ENCODE measurements at regions not wholly inside any gene's neighbourhood (a gene's known extent, or its start where the extent isn't known, plus 50 kb on each side); places are given as distances from the start of the nearest gene placed in this dataset.

GRCh38 chr5:14959399-14960119 lies 88.0 kb upstream of the ANKH start:
- peaks cover 0 to 7% of the 10 kb centered on the region in 2 experiments; a peak in 2 of 4 replicates for H3K4me1 ChIP-seq (ENCODE audit: control insufficient read depth in 1 of 2, insufficient read depth in 2 of 2, low read depth in 1 of 2, low read length in 1 of 2)
- TF ChIP-seq RXRA (IDR thresholded peaks at IDR 0.05; ENCODE audit: borderline replicate concordance, low read depth) (no peak), RAD21 (IDR thresholded peaks at IDR 0.05; ENCODE audit: low read length) (no peak), ELF1 (IDR thresholded peaks at IDR 0.05) (no peak), FOXM1 (IDR thresholded peaks at IDR 0.05; ENCODE audit: low read depth) (no peak), CHD2 (IDR thresholded peaks at IDR 0.05; ENCODE audit: low read length, partially characterized antibody) (no peak), NRF1 (IDR thresholded peaks at IDR 0.05; ENCODE audit: low read depth, low read length) (no peak), TCF12 (IDR thresholded peaks at IDR 0.05) (no peak), SMC3 (IDR thresholded peaks at IDR 0.05; ENCODE audit: low read depth, low read length) (no peak), MEF2A (IDR thresholded peaks at IDR 0.05; ENCODE audit: borderline replicate concordance, low read depth) (no peak), MXI1 (IDR thresholded peaks at IDR 0.05; ENCODE audit: low read depth, low read length) (no peak), TEAD4 (IDR thresholded peaks at IDR 0.05; ENCODE audit: borderline replicate concordance, insufficient read depth) (no peak), MAX (IDR thresholded peaks at IDR 0.05; ENCODE audit: low read depth) (no peak), REST (IDR thresholded peaks at IDR 0.05; ENCODE audit: low read depth, low read length) (no peak)
- H3F3A ChIP-seq (replicated peaks; ENCODE audit: insufficient read depth) = no peaks in the 10 kb centered on the region
- no peaks in the 10 kb centered on the region for H4K20me1 ChIP-seq (ENCODE audit: insufficient read depth)
- H3K27ac ChIP-seq (ENCODE audit: low read depth in 2 of 2, low read length in 1 of 2) = no peak overlapping the region
- ChIA-PET POLR2A (no interaction called here), CTCF (no interaction called here)
- DNase-seq = no peak
- H3K9me3 ChIP-seq = no peaks in the 10 kb centered on the region
- H2AFZ ChIP-seq (ENCODE audit: low read depth) = no peak overlapping the region
- no peaks in the 10 kb centered on the region; the same call in 1 of the 2 replicates for H3K27me3 ChIP-seq (ENCODE audit: insufficient read depth)
- no peaks in the 10 kb centered on the region for H3K36me3 ChIP-seq (replicated peaks in 1 of 2; ENCODE audit: control insufficient read depth in 1 of 2, insufficient read depth in 2 of 2, low read length in 1 of 2)
- no peaks in the 10 kb centered on the region for H3K79me2 ChIP-seq (ENCODE audit: insufficient read depth)
- H3K4me2 ChIP-seq = no peak overlapping the region
- no peak overlapping the region for H3K4me3 ChIP-seq (ENCODE audit: low read depth in 2 of 2, low read length in 1 of 2)
- no peak overlapping the region for H3K9ac ChIP-seq
- H3K9me2 ChIP-seq = no peaks in the 10 kb centered on the region
- WGBS (ENCODE audit: low lambda C conversion rate) = 66% methylated on average over 12 of the region's 12 CpGs

- no peak overlapping the region for H3K9ac ChIP-seq
- no peaks in the 10 kb centered on the region for H3K9me2 ChIP-seq
- ChIA-PET CTCF (interaction anchor here (2.2 kb wide), 1 partner anchor 10 kb away, joined by 6 read pairs; no protein-coding TSS in a partner anchor), POLR2A (no interaction called here)
- no peaks in the 10 kb centered on the region for H4K20me1 ChIP-seq (ENCODE audit: insufficient read depth)
- peaks cover 0 to 14% of the 10 kb centered on the region in 2 experiments; a peak in 2 of 4 replicates for H3K4me1 ChIP-seq (ENCODE audit: control insufficient read depth in 1 of 2, insufficient read depth in 2 of 2, low read depth in 1 of 2, low read length in 1 of 2)
- no peak overlapping the region for H3K4me3 ChIP-seq (ENCODE audit: low read depth in 2 of 2, low read length in 1 of 2)
- no peaks in the 10 kb centered on the region for H3K36me3 ChIP-seq (replicated peaks in 1 of 2; ENCODE audit: control insufficient read depth in 1 of 2, insufficient read depth in 2 of 2, low read length in 1 of 2)
- H3K79me2 ChIP-seq (ENCODE audit: insufficient read depth) = no peaks in the 10 kb centered on the region
- H3K4me2 ChIP-seq = no peak overlapping the region
- no peak overlapping the region for H3K27ac ChIP-seq (ENCODE audit: low read depth in 2 of 2, low read length in 1 of 2)
- no peak overlapping the region for H2AFZ ChIP-seq (ENCODE audit: low read depth)
- no peaks in the 10 kb centered on the region for H3F3A ChIP-seq (replicated peaks; ENCODE audit: insufficient read depth)
- TF ChIP-seq FOXJ3 (CRISPR knock-in tag; IDR thresholded peaks at IDR 0.05) (no peak), EZH2phosphoT487 (IDR thresholded peaks at IDR 0.05; ENCODE audit: borderline replicate concordance, low read depth) (no peak), REST (IDR thresholded peaks at IDR 0.05; ENCODE audit: low read depth, low read length) (no peak), MEF2A (IDR thresholded peaks at IDR 0.05; ENCODE audit: borderline replicate concordance, low read depth) (no peak), PBX3 (IDR thresholded peaks at IDR 0.05) (no peak), RCOR1 (IDR thresholded peaks at IDR 0.05; ENCODE audit: low read length) (no peak), TEAD4 (IDR thresholded peaks at IDR 0.05; ENCODE audit: borderline replicate concordance, insufficient read depth) (no peak)
- H3K9me3 ChIP-seq = no peaks in the 10 kb centered on the region
- no peak for DNase-seq
- no peaks in the 10 kb centered on the region; the same call in 1 of the 2 replicates for H3K27me3 ChIP-seq (ENCODE audit: insufficient read depth)
- WGBS (ENCODE audit: low lambda C conversion rate) = 66% methylated on average over 2 of the region's 2 CpGs
Measured at GRCh38 chr5:14958188-14958587, 86.6 kb upstream of the ANKH start.

Measured in SK-N-SH (cell line).